GM19023 (cell line): ENCODE measurements at regions not wholly inside any gene's neighbourhood (a gene's known extent, or its start where the extent isn't known, plus 50 kb on each side); places are given as distances from the start of the nearest gene placed in this dataset.
"Not testable (repeated sequence)": the region's sequence is repeated elsewhere in the genome, so short reads cannot be mapped to it uniquely, and the experiment has no call there.

Source experiments
- ATAC-seq: cut with Tn5 transposase; IDR thresholded peaks from one replicate; pipeline ENCODE4 v1.9.1; 2021; ENCODE audit warnings: mild to moderate bottlenecking, moderate library complexity; ENCODE audit not compliant: unreplicated experiment

- ATAC-seq = no peak
Observed at GRCh38 chr12:67716817-67717216, 68.3 kb downstream of the DYRK2 start.

- not testable (repeated sequence) for ATAC-seq
Observed at GRCh38 chr12:67719303-67719702, 70.8 kb downstream of the DYRK2 start.

GRCh38 chr12:67720351-67720856, 71.9 kb downstream of the DYRK2 start:
- no peak for ATAC-seq

GRCh38 chr12:67721248-67721647, 72.7 kb downstream of the DYRK2 start:
- no peak for ATAC-seq

- ATAC-seq = no peak
Observed at GRCh38 chr12:67722296-67722695, 73.8 kb downstream of the DYRK2 start.

GRCh38 chr12:67726868-67727267, 78.3 kb downstream of the DYRK2 start:
- no peak for ATAC-seq

GRCh38 chr12:67727702-67728666, 79.4 kb downstream of the DYRK2 start:
- ATAC-seq = no peak

- no peak for ATAC-seq
Observed at GRCh38 chr12:67732857-67733256, 84.3 kb downstream of the DYRK2 start.

- ATAC-seq = no peak
Observed at GRCh38 chr12:67735868-67736267, 87.3 kb downstream of the DYRK2 start.

- ATAC-seq = no peak
Observed at GRCh38 chr12:67740711-67741110, 92.2 kb downstream of the DYRK2 start.

GRCh38 chr12:67741270-67741669, 92.7 kb downstream of the DYRK2 start:
- no peak for ATAC-seq

- ATAC-seq = no peak
Observed at GRCh38 chr12:67742461-67742860, 93.9 kb downstream of the DYRK2 start.

GRCh38 chr12:67747869-67748742, 99.6 kb downstream of the DYRK2 start:
- no peak for ATAC-seq

- ATAC-seq = no peak
Observed at GRCh38 chr12:67748743-67749040, 100.1 kb downstream of the DYRK2 start.

- ATAC-seq = no peak
Observed at GRCh38 chr12:67750513-67751183, 102.1 kb downstream of the DYRK2 start.

GRCh38 chr12:67751381-67751928, 102.9 kb downstream of the DYRK2 start:
- no peak for ATAC-seq

- no peak for ATAC-seq
Observed at GRCh38 chr12:67752226-67752732, 103.7 kb downstream of the DYRK2 start.

GRCh38 chr12:67754933-67755697, 106.6 kb downstream of the DYRK2 start:
- ATAC-seq = no peak

- ATAC-seq = no peak
Observed at GRCh38 chr12:67757651-67758050, 109.1 kb downstream of the DYRK2 start.

GRCh38 chr12:67758119-67758518, 109.6 kb downstream of the DYRK2 start:
- ATAC-seq = peak; percentile 96
